ENCODE measurements at regions not wholly inside any gene's neighbourhood (a gene's known extent, or its start where the extent isn't known, plus 50 kb on each side); places are given as distances from the start of the nearest gene placed in this dataset.
A peak's percentile ranks its signal among the peaks of the same experiment; 100 is the strongest.

GRCh38 chr13:79212064-79212619 is 193.9 kb downstream of the RBM26 start (continued):
- TF ChIP-seq ZNF276 (CRISPR knock-in tag; IDR thresholded peaks at IDR 0.05; ENCODE audit: low read depth) (no peak), ZNF136 (CRISPR knock-in tag; IDR thresholded peaks at IDR 0.05; ENCODE audit: low read depth) (no peak), ZC3H4 (CRISPR knock-in tag; IDR thresholded peaks at IDR 0.05; ENCODE audit: borderline replicate concordance) (no peak), SOX6 (IDR thresholded peaks at IDR 0.05) (no peak), SOX6 (CRISPR knock-in tag; IDR thresholded peaks at IDR 0.05) (peak; percentile 55; the same call in 1 of the 2 replicates), ZFP37 (CRISPR knock-in tag; IDR thresholded peaks at IDR 0.05; ENCODE audit: borderline replicate concordance) (no peak), ZFP1 (CRISPR knock-in tag; IDR thresholded peaks at IDR 0.05) (no peak), MEIS1 (CRISPR knock-in tag; IDR thresholded peaks at IDR 0.05; ENCODE audit: borderline replicate concordance) (no peak), PITX1 (CRISPR knock-in tag; IDR thresholded peaks at IDR 0.05) (peak; percentile 51; the same call in 1 of the 2 replicates), TARDBP (CRISPR knock-in tag; IDR thresholded peaks at IDR 0.05) (0 out of 2 replicates have a peak, but pooled peaks have one; percentile 23), TCF7 (IDR thresholded peaks at IDR 0.05; ENCODE audit: low read depth) (peak; percentile 77), ZNF333 (CRISPR knock-in tag; IDR thresholded peaks at IDR 0.05; ENCODE audit: borderline replicate concordance) (no peak), ZNF414 (CRISPR knock-in tag; IDR thresholded peaks at IDR 0.05) (no peak), EP300 (IDR thresholded peaks at IDR 0.05; ENCODE audit: low read depth in 2 of 2, low read length in 2 of 2) (peak in 1 of 2 experiments; percentile 47; a peak in 1 of 4 replicates), EP300 (CRISPR knock-in tag; IDR thresholded peaks at IDR 0.05; ENCODE audit: borderline replicate concordance) (no peak), SOX5 (CRISPR knock-in tag; IDR thresholded peaks at IDR 0.05; ENCODE audit: borderline replicate concordance) (0 out of 2 replicates have a peak, but pooled peaks have one; percentile 8), AHDC1 (CRISPR knock-in tag; IDR thresholded peaks at IDR 0.05; ENCODE audit: borderline replicate concordance) (peak; percentile 68; the same call in 1 of the 2 replicates), ZFP82 (CRISPR knock-in tag; IDR thresholded peaks at IDR 0.05; ENCODE audit: borderline replicate concordance) (no peak), SMAD1 (CRISPR knock-in tag; IDR thresholded peaks at IDR 0.05; ENCODE audit: borderline replicate concordance, low read depth) (no peak), RFXAP (CRISPR knock-in tag; IDR thresholded peaks at IDR 0.05; ENCODE audit: borderline replicate concordance) (no peak)
